ENCODE measurements at regions not wholly inside any gene's neighbourhood (a gene's known extent, or its start where the extent isn't known, plus 50 kb on each side); places are given as distances from the start of the nearest gene placed in this dataset.

- DNase-seq (ENCODE audit: low spot score), result no peak
- ATAC-seq (ENCODE audit: low FRiP score), result no peak
- no peak for TF ChIP-seq CTCF (IDR thresholded peaks at IDR 0.05)
These were observed 604.5 kb upstream of the KLF4 start for GRCh38 chr9:108093773-108094675.

- no peak for ATAC-seq (ENCODE audit: low FRiP score)
- DNase-seq (ENCODE audit: low spot score), result no peak
- TF ChIP-seq CTCF (IDR thresholded peaks at IDR 0.05), result no peak
These were observed 599.3 kb upstream of the KLF4 start for GRCh38 chr9:108088916-108089315.

GRCh38 chr9:108087781-108088180 lies 598.2 kb upstream of the KLF4 start:
- DNase-seq (ENCODE audit: low spot score) (no peak), ATAC-seq (ENCODE audit: low FRiP score) (no peak)
- no peak for TF ChIP-seq CTCF (IDR thresholded peaks at IDR 0.05)

GRCh38 chr9:108086624-108087023 lies 597.1 kb upstream of the KLF4 start:
- DNase-seq (ENCODE audit: low spot score) (no peak), ATAC-seq (ENCODE audit: low FRiP score) (no peak)
- no peak for TF ChIP-seq CTCF (IDR thresholded peaks at IDR 0.05)

- ATAC-seq (ENCODE audit: low FRiP score) (no peak), DNase-seq (ENCODE audit: low spot score) (no peak)
- no peak for TF ChIP-seq CTCF (IDR thresholded peaks at IDR 0.05)
These were observed 595.7 kb upstream of the KLF4 start for GRCh38 chr9:108085294-108085693.

GRCh38 chr9:108083796-108084352 lies 594.3 kb upstream of the KLF4 start:
- no peak for ATAC-seq (ENCODE audit: low FRiP score)

More at GRCh38 chr9:108083796-108084352, 594.3 kb upstream of the KLF4 start:
- no peak for DNase-seq (ENCODE audit: low spot score)
- no peak for TF ChIP-seq CTCF (IDR thresholded peaks at IDR 0.05)
